Right lung (tissue), 2 donors: ENCODE measurements at regions not wholly inside any gene's neighbourhood (a gene's known extent, or its start where the extent isn't known, plus 50 kb on each side); places are given as distances from the start of the nearest gene placed in this dataset.
"Not testable (repeated sequence)": the region's sequence is repeated elsewhere in the genome, so short reads cannot be mapped to it uniquely, and the experiment has no call there.

Experiments
- DNase-seq, 2 donors: peaks; one replicate each; pipeline ENCODE4 v3.0.0-alpha.2; 2013

DNA sequence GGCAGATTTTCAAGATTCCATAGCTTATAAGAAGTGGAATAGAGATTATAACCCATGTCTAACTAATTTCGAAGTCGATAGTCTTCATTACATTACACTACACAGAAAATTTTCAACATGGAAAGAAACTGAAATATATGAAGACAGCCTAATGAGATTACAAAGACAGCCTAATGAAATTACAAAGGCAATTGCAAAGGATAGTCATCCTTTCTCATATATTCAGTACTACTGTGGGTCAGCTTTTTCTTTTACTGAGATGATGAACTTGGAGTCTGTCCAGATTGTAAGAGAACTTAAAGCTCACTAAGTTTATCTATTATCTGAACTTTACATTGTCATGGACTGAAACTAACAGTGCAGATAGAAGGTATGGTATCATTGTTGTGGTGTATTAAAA is 304.4 kb upstream of the MBL2 start:
- no peak for DNase-seq

DNA sequence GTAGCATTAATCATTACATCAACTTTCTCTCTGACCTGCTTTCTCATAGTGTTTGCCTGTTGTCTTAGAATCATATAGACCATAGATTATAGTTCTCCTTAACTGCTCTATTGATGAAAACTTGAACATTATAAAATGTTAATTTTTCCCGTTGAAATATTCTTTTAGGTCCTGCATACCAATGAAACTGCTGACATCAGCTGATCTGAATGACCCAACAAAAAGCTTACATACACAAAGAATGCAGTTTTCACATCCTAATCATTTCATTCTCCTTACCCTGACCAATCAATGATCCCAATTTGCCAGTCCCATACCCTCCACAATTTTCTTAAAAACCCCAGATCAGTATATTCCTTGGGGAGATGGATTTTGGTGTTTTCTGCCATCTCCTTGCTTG is 302.9 kb upstream of the MBL2 start:
- DNase-seq: no peak

DNA sequence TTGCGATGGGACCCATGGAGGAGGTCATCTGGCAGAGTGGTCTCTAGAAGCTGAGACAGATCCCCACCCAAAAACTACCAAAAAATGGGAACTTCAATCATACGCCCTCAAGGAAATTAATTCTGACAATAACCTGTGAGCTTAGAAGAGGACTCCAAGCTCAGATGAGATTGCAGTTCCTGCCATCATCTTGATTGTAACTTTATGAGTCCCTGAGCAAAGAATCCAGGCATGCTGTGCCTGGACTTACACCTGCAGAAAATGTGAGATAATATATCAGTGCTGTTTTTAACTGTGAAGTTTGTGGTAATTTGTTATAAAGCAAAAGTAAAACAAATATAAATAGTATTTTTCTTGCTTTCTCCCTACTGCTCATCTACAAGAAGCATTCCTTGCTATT is 299.6 kb upstream of the MBL2 start:
- no peak for DNase-seq

DNA sequence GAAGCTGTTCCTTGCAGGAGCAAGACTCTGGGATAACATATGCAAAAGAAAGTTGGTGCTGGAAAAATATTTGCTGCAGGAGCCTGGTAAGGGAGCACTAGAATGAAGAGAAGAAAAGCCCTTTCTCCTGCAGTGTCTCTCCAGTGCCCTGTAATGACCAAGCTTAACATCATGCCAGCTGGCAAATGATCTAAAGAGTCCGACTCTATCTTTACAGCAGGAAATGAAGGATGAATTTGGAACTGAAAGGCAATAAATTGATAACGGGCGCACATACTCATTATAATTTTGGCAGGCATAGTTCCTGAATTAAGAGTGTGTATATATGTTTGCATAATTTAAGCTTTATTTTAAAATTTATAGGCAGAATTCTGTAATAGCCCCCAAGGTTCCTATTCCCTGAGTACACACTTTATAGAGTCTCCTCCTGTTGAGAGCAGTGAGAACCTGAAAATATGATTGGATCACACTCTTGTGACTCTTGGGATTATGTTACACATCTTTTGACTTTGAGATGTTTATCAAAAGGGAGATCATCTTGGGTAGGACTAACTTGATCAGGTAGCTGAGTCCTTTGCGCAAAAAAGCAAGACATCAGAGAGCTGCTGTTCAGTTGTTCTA is 299.0 kb upstream of the MBL2 start:
- peak in 1 of 2 donors; percentile 4 for DNase-seq

DNA sequence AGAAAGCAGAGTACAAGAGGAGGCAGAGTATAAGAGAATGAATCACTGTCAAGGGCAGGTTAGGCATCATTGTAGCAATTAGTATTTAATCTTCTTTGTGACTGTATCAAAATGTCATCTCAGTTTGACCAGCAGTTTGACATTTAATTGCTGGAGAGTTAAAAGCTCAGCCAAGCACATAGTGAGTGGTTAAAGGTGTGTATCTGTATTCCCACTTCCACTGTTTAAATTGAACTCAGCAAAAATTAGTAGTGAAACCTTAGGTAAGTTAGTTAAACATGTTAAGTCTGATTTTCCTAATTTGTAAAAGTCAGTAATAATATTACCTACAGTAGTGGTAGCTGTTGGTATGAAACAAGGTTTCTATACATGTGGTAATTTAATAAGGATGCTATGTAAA is 296.4 kb upstream of the MBL2 start:
- DNase-seq: no peak

DNA sequence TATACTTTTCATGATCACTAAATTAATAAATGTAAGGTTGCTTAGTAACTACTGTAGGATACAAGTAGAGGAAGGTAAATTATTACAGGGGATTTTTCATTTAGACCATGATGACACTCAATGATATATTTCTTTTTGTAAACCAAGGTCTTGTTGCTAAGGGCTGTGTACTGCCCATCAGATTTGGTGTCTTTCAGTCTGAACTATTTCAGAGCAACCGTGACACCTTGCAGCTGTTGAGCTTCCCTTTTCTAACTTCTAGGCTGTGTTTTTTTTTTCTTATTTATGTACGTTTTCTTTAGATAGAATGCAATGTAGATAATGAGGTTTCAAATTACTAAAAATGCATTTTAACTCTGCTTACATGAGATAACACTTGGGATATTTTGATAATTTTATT is 292.0 kb upstream of the MBL2 start:
- peak in 1 of 2 donors; percentile 2 for DNase-seq

DNA sequence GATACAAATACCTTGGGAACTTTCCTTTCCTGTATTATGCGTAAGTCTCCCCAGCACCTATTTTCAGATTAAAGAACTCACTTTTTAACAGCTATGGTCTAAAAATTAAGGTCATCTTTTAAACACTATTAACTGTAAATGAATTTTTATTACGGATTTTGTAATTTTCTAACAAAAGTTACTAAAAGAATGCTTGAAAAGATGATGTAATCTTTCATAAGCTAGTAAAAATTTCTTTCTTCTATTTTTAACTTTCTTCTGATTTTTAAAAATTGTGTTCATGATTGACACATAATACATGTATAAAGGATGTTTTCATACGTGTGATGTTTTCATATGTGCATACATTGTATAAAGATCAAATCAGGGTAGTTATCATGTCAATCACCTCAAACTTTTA is 291.2 kb upstream of the MBL2 start:
- DNase-seq: no peak

DNA sequence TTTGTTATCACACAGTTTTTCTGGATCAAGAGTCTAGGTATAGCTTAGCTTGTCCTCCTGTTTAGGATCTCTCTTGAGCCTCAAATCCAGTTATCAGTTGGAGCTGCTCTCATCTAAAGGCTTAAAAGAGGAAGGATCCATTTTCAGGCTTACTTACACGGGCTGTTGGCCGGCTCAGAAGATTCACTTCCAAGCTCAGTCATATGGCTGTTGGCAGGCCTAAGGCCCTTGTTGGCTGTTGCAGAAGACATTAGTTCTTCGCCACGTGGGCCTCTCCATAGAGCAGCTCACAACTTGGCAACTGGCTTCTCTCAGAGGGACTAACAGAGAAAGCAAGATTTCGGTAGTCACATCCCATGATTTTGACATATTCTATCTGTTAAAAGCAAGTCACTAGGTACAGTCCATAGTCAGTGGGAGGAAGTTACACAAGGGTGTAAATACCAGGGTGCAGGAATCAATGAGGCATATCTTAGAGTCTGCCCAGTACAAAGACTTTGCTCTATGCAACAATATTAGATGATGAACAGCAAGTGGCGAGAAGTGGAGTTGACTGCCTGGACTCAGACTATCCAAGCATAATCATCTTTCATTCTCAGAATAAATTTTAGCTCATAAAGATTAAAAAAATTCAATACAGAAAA is 280.1 kb upstream of the MBL2 start:
- no peak for DNase-seq

DNA sequence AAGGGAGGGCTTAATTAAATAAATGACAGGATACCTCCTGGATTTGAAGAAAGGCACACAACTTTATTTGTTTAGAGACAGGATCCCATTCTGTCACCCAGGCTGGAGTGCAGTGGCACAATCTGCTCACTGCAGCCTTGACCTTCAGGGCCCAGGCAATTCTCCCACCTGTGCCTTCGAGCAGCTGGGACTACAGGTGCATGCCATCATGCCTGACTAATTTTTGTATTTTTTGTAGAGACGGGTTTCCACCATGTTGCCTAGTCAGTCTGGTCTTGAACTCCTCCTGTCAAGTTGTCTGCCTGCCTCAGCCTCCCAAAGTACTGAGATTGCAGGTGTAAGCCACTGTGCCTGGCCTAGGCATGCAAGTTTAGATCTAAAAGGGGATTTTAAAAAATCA is 272.7 kb upstream of the MBL2 start:
- DNase-seq: no peak

DNA sequence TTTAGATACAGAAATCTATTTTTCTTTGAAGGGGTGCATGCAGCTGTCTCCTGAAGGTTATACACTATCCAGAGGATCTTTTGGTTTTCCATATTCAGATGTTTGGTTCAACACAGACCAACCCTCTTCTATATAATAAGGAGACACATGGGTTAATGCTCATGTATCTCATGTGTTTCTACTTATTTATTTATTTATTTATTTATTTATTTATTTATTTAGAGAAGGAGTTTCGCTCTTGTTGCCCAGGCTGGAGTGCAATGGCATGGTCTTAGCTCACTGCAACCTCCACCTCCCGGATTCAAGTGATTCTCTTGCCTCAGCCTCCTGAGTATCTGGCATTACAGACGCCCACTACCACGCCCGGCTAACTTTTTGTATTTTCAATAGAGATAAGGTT is 263.2 kb upstream of the MBL2 start:
- not testable (repeated sequence) for DNase-seq

DNA sequence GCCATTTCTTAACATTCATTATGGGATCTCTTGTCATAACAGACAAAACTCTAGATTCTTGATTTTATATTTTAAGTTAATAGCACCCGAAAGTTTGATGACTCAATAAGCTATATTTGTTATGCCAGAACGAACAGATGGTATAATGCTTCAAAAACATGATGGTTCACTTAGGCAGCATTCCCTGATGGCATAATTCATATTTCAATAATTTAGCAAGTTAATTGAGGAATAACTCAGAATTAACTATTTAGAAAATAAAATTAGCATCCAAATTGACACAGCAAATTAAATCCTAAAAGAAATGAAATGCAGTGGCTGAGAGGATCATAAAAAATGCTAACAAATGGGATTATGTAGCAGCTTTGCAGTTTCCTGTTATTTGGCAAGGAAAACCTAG is 260.8 kb upstream of the MBL2 start:
- DNase-seq: no peak

DNA sequence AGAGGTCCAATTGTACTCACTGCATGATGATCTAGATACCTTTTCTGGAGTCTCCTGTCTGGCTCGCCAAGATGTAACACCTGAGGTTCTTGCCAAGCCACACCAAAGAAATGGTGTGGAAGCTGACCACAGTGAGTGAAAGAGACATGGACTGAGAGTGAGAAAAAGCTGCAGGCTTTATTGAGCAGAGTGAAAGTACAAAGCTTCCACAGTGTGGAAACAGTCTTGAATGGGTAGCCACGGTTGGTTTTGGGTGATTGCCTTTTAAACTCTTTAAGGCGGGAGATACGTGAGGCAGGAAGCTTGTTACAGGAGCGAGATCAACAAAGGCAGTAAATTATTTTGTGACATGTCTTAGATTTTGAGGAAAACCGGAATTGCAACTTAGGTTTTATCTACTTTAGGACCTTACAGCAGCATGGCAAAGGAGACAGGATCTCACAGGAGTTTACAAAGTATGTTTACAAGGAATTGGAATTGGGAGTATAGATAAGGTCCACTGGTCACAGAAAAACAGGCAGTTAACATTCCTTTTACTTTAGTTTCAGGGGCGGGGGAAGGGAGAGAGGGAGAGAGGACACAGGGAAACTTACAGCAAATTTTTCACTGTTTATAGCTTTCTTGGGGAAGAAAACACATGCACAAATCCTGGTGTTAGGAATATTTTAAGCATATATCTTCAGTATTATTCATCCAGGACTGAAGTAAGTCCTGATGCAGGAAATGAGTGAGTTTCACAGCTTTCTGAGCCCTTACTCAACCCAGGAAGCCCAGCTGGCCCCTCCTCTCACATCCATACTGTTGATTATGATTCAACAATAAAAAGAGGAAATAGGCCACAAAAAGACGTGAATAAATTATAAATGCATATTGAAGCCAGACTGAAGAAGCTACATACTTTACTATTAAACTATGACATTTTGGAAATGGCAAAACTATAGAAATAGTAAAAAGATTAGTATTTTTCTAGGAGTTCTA is 257.6 kb upstream of the MBL2 start:
- DNase-seq: not testable (repeated sequence)

DNA sequence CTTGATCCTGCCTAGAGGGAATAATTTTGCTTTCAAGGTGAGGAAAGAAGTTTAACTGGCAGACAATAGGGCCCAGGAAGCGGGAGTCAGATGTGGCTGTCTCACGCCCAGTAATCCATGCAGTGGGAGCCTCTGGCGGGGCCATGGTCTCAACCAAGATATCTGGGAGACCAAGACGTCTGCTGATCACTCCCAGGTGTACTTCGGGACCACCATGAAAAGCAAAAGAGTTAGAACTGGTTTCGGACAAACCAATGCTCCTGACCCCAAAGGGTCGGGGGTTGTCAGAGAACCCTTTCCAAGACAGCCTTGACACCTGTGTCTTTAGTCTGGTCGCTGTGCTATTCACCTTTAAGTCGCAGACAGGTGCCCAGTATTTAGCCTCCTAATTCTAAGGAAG is 256.9 kb upstream of the MBL2 start:
- DNase-seq: no peak

DNA sequence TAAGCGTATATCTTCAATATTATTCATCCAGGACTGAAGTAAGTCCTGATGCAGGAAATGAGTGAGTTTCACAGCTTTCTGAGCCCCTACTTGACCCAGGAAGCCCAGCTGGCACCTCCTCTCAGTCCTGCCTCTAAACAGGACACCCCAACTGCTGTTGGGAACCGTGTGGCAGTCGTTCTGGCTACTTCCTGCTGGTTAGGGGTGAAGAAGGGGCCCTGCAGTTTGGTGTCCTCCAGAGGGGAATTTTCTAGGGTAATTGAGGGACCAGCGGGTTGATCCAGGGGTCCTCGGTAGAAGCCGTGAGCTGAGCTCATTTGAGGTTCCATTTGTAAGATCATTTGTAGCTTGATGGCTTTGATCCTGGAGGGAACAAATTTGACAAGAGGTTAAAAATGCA is 253.2 kb upstream of the MBL2 start:
- DNase-seq: not testable (repeated sequence)

DNA sequence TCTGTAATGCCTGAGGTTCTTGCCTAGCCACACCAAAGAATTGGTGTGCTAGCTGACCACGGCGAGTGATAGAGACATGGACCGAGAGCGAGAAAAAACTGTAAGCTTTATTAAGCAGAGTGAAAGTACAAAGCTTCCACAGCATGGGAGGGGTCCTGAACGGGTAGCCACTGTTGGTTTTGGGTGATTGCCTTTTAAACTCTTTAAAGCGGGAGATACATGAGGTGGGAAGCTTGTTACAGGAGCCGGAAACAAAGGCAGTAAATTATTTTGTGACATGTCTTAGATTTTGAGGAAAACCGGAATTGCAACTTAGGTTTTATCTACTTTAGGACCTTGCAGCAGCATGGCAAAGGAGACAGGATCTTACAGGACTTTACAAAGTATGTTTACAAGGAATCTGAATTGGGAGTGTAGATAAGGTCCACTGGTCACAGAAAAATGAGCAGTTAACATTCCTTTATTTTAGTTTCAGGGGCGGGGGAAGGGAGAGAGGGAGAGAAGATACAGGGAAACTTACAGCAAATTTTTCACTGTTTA is 252.7 kb upstream of the MBL2 start:
- peak in 1 of 2 donors; percentile 17 for DNase-seq

DNA sequence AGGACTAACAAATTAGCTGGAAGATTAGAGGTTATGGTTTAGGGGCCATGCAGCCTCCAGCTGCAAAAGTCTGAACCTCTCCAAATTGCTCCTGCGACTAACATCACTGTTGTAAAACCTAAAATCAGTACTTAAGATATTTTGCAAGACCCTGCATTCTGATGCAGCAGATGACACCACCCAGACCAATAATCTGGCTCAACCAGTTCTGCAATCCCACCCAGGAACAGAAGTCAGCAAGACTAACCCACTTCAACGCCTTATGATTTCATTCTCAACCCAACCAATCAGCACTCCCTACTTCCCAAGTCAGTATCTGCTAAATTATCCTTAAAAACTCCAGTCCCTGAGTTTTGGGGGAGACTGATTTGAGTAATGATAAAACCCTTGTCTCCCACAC is 250.8 kb upstream of the MBL2 start:
- DNase-seq: no peak

DNA sequence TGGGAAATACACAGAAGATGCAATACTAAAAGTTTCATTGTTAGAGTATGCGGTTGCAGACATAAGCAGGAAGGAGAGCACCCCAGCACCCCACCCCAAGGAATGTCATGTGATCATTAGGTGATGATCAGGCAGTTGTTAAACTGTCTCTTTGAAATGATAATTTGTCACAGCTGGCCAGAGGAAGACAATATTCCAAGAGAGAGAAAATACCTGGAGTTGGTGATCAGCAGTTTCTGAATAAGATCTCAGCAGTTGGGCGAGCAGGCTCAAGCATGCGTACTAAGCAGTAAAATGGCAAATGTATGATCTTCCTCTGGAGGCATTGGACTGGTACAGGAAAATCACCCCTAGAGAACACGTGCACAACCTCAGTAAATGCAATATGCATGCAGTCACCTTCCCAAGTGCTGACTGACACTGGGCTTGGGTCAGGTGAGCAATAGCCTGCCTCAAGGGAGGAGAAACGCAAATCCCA is 250.1 kb upstream of the MBL2 start:
- DNase-seq: no peak

DNA sequence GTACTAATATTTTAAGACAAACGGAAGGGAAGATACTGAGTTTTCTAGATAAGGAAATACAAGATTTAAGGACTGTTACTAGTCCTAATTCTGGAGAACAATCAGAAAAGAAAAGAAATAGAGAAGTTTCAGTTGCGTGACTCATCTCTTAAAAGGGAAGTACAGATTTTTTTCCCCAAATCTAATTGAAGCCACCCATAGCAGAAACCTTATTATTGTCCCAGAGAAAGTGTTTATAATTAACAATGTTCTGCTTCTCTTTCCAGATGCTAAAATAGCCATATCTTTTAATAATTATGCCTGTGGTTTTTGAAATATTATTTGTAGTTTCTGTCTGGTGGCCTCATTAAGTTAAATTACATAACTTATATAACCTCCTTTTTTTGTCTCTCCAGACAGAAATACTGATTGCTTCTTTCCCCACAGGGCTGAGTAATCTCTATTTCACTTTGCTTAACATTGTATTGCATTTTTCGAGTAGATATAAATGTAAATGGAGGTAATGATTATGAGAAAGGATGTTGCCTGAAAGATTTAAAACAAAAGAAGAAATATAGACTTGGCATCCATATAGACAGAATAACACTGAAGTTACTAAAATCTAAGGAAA is 240.7 kb upstream of the MBL2 start:
- no peak for DNase-seq

DNA sequence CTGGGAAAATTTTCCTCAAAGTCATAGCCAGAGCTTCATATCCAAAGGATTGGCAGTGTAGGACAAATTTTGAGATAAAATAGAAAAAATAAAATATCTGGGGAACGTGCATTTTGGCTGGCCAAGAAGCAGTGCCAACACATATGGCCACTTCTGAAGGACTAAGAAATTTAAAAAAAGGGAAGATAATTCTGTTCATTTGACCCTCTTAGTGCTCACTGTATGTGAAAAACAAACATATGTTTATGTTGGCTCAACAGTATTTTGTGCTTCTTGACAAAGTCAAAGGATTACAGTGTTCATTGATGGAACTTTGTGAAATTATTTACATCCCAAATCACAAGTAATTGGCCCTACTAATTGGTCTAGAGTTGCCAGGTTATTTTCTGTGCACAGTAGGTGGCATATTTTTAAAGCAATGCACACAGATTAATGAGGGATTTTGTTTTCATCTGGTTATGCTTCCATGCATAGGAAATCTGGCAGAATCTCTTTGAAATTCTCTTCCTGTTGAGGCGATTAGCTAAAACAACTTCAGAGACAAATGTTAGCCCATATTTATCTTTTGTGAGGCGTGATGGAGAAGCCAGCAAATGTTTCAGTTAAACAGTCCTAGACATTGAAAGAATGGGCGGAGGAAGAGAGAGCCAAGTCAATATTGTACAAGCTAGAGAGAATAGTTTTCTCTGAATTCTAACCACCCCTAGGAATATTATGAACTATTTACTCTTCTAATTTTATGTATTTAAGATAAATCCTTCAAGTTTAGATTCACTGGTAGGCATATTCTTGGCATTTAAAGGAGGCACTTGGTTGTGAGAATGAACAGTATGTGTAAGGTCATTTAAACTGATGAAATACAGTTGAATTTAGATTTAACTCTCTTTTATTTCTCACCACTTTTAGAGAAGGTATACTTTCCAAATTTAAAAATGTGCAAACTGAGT is 237.7 kb upstream of the MBL2 start:
- DNase-seq: peak in 1 of 2 donors; percentile 16

DNA sequence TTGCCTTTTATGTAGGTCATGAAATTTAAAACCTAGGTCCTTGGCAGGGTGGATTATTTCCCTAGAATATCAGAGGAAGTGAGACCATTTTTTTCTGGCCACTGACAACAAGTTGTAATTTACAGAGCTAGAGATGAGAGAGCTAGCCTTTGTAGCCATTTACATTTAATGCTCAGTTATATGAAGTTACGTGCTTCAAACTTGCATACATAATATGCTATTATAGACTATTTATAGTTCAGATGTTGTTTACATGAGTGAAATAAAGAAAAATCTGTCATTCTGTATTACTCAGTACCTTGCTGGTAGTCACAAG is 234.9 kb upstream of the MBL2 start:
- DNase-seq: no peak
